ENCODE measurements at regions not wholly inside any gene's neighbourhood (a gene's known extent, or its start where the extent isn't known, plus 50 kb on each side); places are given as distances from the start of the nearest gene placed in this dataset.

DNA sequence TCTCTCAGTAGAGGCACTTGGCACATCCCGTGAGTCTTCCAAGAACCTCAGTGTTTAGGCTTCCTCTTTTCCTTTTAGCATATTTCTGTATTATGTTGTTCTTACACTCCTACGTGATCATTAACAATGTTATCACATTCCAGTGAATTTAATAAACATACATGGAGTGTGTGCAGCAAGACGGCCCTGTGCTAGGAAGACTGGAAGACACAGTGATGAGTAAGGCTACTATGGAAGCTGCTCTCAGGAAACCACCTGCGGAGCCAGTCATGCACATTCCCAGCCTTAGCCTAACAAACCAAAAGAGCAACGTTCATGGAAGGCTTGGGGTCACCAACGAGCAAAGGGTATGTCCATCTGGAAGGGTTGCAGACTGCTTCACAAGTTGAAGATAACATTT is 103.4 kb downstream of the ETAA1 start:
- no peak overlapping the region for H3K27ac ChIP-seq (ENCODE audit: low read length)
- H3K4me2 ChIP-seq (ENCODE audit: insufficient read depth, low read length), result no peak overlapping the region
- no peaks in the 10 kb centered on the region for H3K36me3 ChIP-seq (ENCODE audit: insufficient read depth, low read length)
- H3K9me3 ChIP-seq (ENCODE audit: insufficient read depth, low read length, severe bottlenecking), result no peaks in the 10 kb centered on the region
- TF ChIP-seq, protein P1, sequence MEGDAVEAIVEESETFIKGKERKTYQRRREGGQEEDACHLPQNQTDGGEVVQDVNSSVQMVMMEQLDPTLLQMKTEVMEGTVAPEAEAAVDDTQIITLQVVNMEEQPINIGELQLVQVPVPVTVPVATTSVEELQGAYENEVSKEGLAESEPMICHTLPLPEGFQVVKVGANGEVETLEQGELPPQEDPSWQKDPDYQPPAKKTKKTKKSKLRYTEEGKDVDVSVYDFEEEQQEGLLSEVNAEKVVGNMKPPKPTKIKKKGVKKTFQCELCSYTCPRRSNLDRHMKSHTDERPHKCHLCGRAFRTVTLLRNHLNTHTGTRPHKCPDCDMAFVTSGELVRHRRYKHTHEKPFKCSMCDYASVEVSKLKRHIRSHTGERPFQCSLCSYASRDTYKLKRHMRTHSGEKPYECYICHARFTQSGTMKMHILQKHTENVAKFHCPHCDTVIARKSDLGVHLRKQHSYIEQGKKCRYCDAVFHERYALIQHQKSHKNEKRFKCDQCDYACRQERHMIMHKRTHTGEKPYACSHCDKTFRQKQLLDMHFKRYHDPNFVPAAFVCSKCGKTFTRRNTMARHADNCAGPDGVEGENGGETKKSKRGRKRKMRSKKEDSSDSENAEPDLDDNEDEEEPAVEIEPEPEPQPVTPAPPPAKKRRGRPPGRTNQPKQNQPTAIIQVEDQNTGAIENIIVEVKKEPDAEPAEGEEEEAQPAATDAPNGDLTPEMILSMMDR (IDR thresholded peaks at IDR 0.05; ENCODE audit: borderline replicate concordance, extremely low read depth, low read length, poor library complexity, severe bottlenecking), result no peak
- TF ChIP-seq EZH2 (IDR thresholded peaks at IDR 0.05; ENCODE audit: borderline replicate concordance, low read depth, low read length, severe bottlenecking), result no peak
- H2AFZ ChIP-seq (ENCODE audit: low read depth, low read length), result no peak overlapping the region
- ATAC-seq (ENCODE audit: insufficient read depth, low read depth) (no peak), DNase-seq (no peak)
- peaks cover 5% of the 10 kb centered on the region for H3K27me3 ChIP-seq (ENCODE audit: insufficient read depth, low read length, poor library complexity)
- H4K20me1 ChIP-seq (ENCODE audit: insufficient read depth, low read length), result no peaks in the 10 kb centered on the region
- H3K9ac ChIP-seq (ENCODE audit: low read depth, low read length), result no peak overlapping the region
- H3K4me1 ChIP-seq (ENCODE audit: insufficient read depth, low read length), result no peaks in the 10 kb centered on the region
- no peaks in the 10 kb centered on the region for H3K79me2 ChIP-seq (ENCODE audit: insufficient read depth, low read length)
- no peak overlapping the region for H3K4me3 ChIP-seq (ENCODE audit: low read depth in 1 of 2, low read length in 2 of 2)

DNA sequence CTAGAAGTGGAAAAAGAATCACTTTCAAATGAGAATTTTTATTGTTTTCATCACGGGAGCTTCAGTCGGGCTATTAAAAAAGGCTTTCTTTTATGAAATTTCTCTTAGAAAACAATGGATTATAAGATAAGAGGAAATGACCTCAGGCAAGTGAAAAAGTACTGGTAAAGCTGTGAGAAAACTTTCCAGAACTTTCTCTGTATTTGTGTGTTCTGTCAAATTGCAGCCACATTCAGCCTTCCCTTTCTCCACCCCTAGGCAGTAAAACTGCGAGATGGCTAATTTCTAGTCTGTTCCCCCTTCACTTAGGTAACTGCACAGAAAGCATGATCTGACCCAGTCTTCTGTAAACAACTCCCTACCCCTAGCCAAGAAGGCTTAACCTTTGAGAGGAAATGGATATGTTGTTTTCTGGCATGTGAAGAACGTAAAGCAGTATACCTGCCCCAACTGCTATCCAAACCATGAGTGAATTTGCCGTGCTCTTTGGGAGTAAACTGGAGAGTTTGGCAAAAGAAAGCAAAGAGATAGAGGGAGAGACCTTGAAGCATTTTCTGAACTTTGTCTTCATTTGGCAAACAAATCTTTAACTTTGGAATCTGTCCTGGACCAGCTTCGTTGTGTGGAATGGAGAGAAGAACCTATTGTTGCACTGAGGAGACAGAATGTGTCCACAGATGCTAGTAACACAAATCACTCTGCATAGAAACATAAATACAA is 105.4 kb downstream of the ETAA1 start:
- H3K4me2 ChIP-seq (ENCODE audit: insufficient read depth, low read length), result no peak overlapping the region
- ATAC-seq (ENCODE audit: insufficient read depth, low read depth), result no peak
- no peak overlapping the region for H3K27ac ChIP-seq (ENCODE audit: low read length)
- no peaks in the 10 kb centered on the region for H3K79me2 ChIP-seq (ENCODE audit: insufficient read depth, low read length)
- H3K27me3 ChIP-seq (ENCODE audit: insufficient read depth, low read length, poor library complexity), result no peaks in the 10 kb centered on the region
- H3K9ac ChIP-seq (ENCODE audit: low read depth, low read length), result no peak overlapping the region
- no peak overlapping the region for H3K4me3 ChIP-seq (ENCODE audit: low read depth in 1 of 2, low read length in 2 of 2)
- DNase-seq, result no peak
- TF ChIP-seq EZH2 (IDR thresholded peaks at IDR 0.05; ENCODE audit: borderline replicate concordance, low read depth, low read length, severe bottlenecking), result no peak
- TF ChIP-seq, protein P1 (IDR thresholded peaks at IDR 0.05; ENCODE audit: borderline replicate concordance, extremely low read depth, low read length, poor library complexity, severe bottlenecking), result no peak
- H3K9me3 ChIP-seq (ENCODE audit: insufficient read depth, low read length, severe bottlenecking), result no peaks in the 10 kb centered on the region
- no peaks in the 10 kb centered on the region for H4K20me1 ChIP-seq (ENCODE audit: insufficient read depth, low read length)
- H3K36me3 ChIP-seq (ENCODE audit: insufficient read depth, low read length), result no peaks in the 10 kb centered on the region
- no peaks in the 10 kb centered on the region for H3K4me1 ChIP-seq (ENCODE audit: insufficient read depth, low read length)
- no peak overlapping the region for H2AFZ ChIP-seq (ENCODE audit: low read depth, low read length)

DNA sequence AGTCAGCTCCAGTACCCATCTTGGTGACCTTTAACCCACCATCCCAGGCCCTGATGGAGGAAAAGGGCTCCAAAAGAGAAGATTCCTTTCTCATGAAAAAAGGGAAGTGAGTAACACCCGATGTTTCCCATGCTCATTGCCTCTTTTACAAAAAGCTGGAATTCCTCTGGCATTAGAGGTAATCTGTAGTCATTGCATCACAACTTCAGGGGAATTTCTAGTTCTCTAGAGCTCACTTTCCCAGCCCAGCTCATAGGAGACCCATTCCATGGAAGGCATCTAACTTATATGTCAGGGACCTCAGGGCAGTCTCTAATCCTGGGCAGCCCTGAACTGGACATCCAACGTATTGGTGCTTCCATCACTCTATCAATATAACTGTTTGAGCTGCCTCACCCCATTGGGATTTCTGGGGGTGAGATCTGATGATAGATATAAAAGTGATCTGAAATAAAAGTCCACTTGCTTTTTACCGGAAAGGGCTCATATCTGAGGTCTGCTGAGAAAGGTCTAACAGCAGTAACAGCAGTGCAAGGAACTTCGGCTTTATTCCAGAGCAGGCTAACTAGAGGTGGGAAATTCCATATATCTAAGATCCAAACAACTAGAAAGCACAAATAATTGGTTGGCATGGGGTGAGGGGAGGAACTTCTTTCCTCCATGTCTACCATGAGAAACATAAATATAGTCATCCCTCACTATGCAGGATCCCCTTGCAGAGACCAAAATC is 106.1 kb downstream of the ETAA1 start:
- Histone ChIP-seq H2AFZ (ENCODE audit: low read depth, low read length) (no peak overlapping the region), H3K4me2 (ENCODE audit: insufficient read depth, low read length) (no peak overlapping the region), H3K4me1 (ENCODE audit: insufficient read depth, low read length) (no peaks in the 10 kb centered on the region), H3K9me3 (ENCODE audit: insufficient read depth, low read length, severe bottlenecking) (no peaks in the 10 kb centered on the region), H3K27me3 (ENCODE audit: insufficient read depth, low read length, poor library complexity) (no peaks in the 10 kb centered on the region), H3K79me2 (ENCODE audit: insufficient read depth, low read length) (no peaks in the 10 kb centered on the region), H3K27ac (ENCODE audit: low read length) (no peak overlapping the region), H3K9ac (ENCODE audit: low read depth, low read length) (no peak overlapping the region), H3K4me3 (ENCODE audit: low read depth in 1 of 2, low read length in 2 of 2) (no peak overlapping the region), H4K20me1 (ENCODE audit: insufficient read depth, low read length) (no peaks in the 10 kb centered on the region), H3K36me3 (ENCODE audit: insufficient read depth, low read length) (no peaks in the 10 kb centered on the region)
- DNase-seq (no peak), ATAC-seq (ENCODE audit: insufficient read depth, low read depth) (no peak)
- TF ChIP-seq EZH2 (IDR thresholded peaks at IDR 0.05; ENCODE audit: borderline replicate concordance, low read depth, low read length, severe bottlenecking), result no peak
- TF ChIP-seq, protein P1 (IDR thresholded peaks at IDR 0.05; ENCODE audit: borderline replicate concordance, extremely low read depth, low read length, poor library complexity, severe bottlenecking), result no peak

Data from DND-41 (cell line).